ENCODE measurements at regions not wholly inside any gene's neighbourhood (a gene's known extent, or its start where the extent isn't known, plus 50 kb on each side); places are given as distances from the start of the nearest gene placed in this dataset.

- Histone ChIP-seq H3K27me3 (ENCODE audit: control insufficient read depth in 2 of 2, insufficient read depth in 2 of 2, low read length in 2 of 2) (no peaks in the 10 kb centered on the region), H3K9me3 (replicated peaks in 1 of 2; ENCODE audit: control insufficient read depth in 1 of 2, insufficient read depth in 1 of 2, low read length in 2 of 2) (no peaks in the 10 kb centered on the region), H3K4me1 (ENCODE audit: control insufficient read depth in 1 of 2, insufficient read depth in 2 of 2, low read length in 2 of 2) (no peaks in the 10 kb centered on the region), H3K9ac (ENCODE audit: insufficient read depth, low read length, poor library complexity, severe bottlenecking) (no peak overlapping the region), H2AFZ (ENCODE audit: insufficient read depth, low read depth, low read length, poor library complexity, severe bottlenecking) (no peak overlapping the region), H3K79me2 (ENCODE audit: insufficient read depth, low read length) (no peaks in the 10 kb centered on the region), H3K4me3 (replicated peaks in 1 of 3; ENCODE audit: low read depth in 2 of 3, low read length in 3 of 3) (no peak overlapping the region), H3K27ac (ENCODE audit: low read depth in 1 of 2, low read length in 2 of 2) (no peak overlapping the region), H4K20me1 (ENCODE audit: insufficient read depth, low read length) (no peaks in the 10 kb centered on the region), H3K4me2 (replicated peaks; ENCODE audit: extremely low read depth, low read length, poor library complexity, severe bottlenecking) (no peak overlapping the region), H3K36me3 (replicated peaks in 1 of 2; ENCODE audit: control insufficient read depth in 1 of 2, insufficient read depth in 2 of 2, low read length in 2 of 2) (no peaks in the 10 kb centered on the region)
- DNase-seq = no peak
- no peak overlapping the region for H3K27ac Mint-ChIP-seq
- H3K27me3 Mint-ChIP-seq (ENCODE audit: low read depth in 3 of 3) = no peaks in the 10 kb centered on the region
- no peaks in the 10 kb centered on the region for H3K36me3 Mint-ChIP-seq
- peaks cover 2% of the 10 kb centered on the region for H3K4me1 Mint-ChIP-seq
- no peaks in the 10 kb centered on the region for H3K9me3 Mint-ChIP-seq
- TF ChIP-seq, protein P1, sequence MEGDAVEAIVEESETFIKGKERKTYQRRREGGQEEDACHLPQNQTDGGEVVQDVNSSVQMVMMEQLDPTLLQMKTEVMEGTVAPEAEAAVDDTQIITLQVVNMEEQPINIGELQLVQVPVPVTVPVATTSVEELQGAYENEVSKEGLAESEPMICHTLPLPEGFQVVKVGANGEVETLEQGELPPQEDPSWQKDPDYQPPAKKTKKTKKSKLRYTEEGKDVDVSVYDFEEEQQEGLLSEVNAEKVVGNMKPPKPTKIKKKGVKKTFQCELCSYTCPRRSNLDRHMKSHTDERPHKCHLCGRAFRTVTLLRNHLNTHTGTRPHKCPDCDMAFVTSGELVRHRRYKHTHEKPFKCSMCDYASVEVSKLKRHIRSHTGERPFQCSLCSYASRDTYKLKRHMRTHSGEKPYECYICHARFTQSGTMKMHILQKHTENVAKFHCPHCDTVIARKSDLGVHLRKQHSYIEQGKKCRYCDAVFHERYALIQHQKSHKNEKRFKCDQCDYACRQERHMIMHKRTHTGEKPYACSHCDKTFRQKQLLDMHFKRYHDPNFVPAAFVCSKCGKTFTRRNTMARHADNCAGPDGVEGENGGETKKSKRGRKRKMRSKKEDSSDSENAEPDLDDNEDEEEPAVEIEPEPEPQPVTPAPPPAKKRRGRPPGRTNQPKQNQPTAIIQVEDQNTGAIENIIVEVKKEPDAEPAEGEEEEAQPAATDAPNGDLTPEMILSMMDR (IDR thresholded peaks at IDR 0.05) = no peak
- intact Hi-C loops (cut with micrococcal nuclease) = no loop called here
- H3K4me3 Mint-ChIP-seq = no peak overlapping the region
Measured at GRCh38 chr3:18778094-18778493, 353.0 kb upstream of the SATB1 start.

DNA sequence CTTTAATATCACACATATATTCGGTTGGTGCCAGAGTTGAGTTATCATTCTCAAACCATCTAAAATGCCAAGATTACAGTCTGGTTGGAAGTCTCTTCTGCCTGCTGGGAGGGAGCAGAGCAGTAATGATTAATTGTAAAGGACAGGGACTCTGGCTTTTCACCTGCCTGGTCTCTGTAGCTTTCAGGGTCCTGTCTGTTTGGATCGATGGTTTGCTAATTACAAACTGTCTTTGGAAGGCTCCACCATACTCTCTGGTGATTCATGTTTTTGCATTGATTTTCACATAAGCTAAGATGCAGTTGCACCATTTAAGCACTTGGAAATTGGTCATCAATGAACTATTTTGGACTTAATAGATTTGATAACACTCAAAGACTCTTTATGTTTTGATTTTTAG lies 350.4 kb upstream of the SATB1 start:
- H3K4me3 Mint-ChIP-seq = no peak overlapping the region
- DNase-seq = no peak
- Histone ChIP-seq H2AFZ (ENCODE audit: insufficient read depth, low read depth, low read length, poor library complexity, severe bottlenecking) (no peak overlapping the region), H3K27ac (ENCODE audit: low read depth in 1 of 2, low read length in 2 of 2) (no peak overlapping the region), H3K4me1 (ENCODE audit: control insufficient read depth in 1 of 2, insufficient read depth in 2 of 2, low read length in 2 of 2) (no peaks in the 10 kb centered on the region), H4K20me1 (ENCODE audit: insufficient read depth, low read length) (no peaks in the 10 kb centered on the region), H3K36me3 (replicated peaks in 1 of 2; ENCODE audit: control insufficient read depth in 1 of 2, insufficient read depth in 2 of 2, low read length in 2 of 2) (no peaks in the 10 kb centered on the region), H3K27me3 (ENCODE audit: control insufficient read depth in 2 of 2, insufficient read depth in 2 of 2, low read length in 2 of 2) (no peaks in the 10 kb centered on the region), H3K9ac (ENCODE audit: insufficient read depth, low read length, poor library complexity, severe bottlenecking) (no peak overlapping the region), H3K79me2 (ENCODE audit: insufficient read depth, low read length) (no peaks in the 10 kb centered on the region), H3K4me3 (replicated peaks in 1 of 3; ENCODE audit: low read depth in 2 of 3, low read length in 3 of 3) (no peak overlapping the region), H3K9me3 (replicated peaks in 1 of 2; ENCODE audit: control insufficient read depth in 1 of 2, insufficient read depth in 1 of 2, low read length in 2 of 2) (no peaks in the 10 kb centered on the region), H3K4me2 (replicated peaks; ENCODE audit: extremely low read depth, low read length, poor library complexity, severe bottlenecking) (no peak overlapping the region)
- 88% methylated on average over 1 of the region's 2 CpGs for WGBS (ENCODE audit: insufficient coverage)
- no peaks in the 10 kb centered on the region for H3K4me1 Mint-ChIP-seq
- TF ChIP-seq, protein P1 (IDR thresholded peaks at IDR 0.05) = no peak
- no peak overlapping the region for H3K27ac Mint-ChIP-seq
- intact Hi-C loops (cut with micrococcal nuclease) = no loop called here
- no peaks in the 10 kb centered on the region for H3K9me3 Mint-ChIP-seq
- H3K27me3 Mint-ChIP-seq (ENCODE audit: low read depth in 3 of 3) = no peaks in the 10 kb centered on the region
- H3K36me3 Mint-ChIP-seq = no peaks in the 10 kb centered on the region
